GM19023 (cell line): ENCODE measurements at regions not wholly inside any gene's neighbourhood (a gene's known extent, or its start where the extent isn't known, plus 50 kb on each side); places are given as distances from the start of the nearest gene placed in this dataset.

Experiments used
- ATAC-seq: cut with Tn5 transposase; IDR thresholded peaks from one replicate; pipeline ENCODE4 v1.9.1; 2021; ENCODE audit warnings: mild to moderate bottlenecking, moderate library complexity; ENCODE audit not compliant: unreplicated experiment

- ATAC-seq = no peak
Measured at GRCh38 chr2:18209934-18210639, 331.6 kb downstream of the KCNS3 start.

GRCh38 chr2:18208956-18209355, 330.5 kb downstream of the KCNS3 start:
- no peak for ATAC-seq

- no peak for ATAC-seq
Measured at GRCh38 chr2:18200771-18201170, 322.3 kb downstream of the KCNS3 start.

- no peak for ATAC-seq
Measured at GRCh38 chr2:18198677-18199076, 320.2 kb downstream of the KCNS3 start.

- ATAC-seq = no peak
Measured at GRCh38 chr2:18194161-18194560, 315.7 kb downstream of the KCNS3 start.

- no peak for ATAC-seq
Measured at GRCh38 chr2:18186816-18187613, 308.5 kb downstream of the KCNS3 start.

GRCh38 chr2:18182861-18183260, 304.4 kb downstream of the KCNS3 start:
- ATAC-seq = no peak

GRCh38 chr2:18180912-18181311, 302.4 kb downstream of the KCNS3 start:
- no peak for ATAC-seq

GRCh38 chr2:18180031-18180610, 301.7 kb downstream of the KCNS3 start:
- no peak for ATAC-seq

- peak; percentile 96 for ATAC-seq
Measured at GRCh38 chr2:18178736-18179349, 300.4 kb downstream of the KCNS3 start.

- ATAC-seq = no peak
Measured at GRCh38 chr2:18176679-18177215, 298.3 kb downstream of the KCNS3 start.

GRCh38 chr2:18172607-18173006, 294.1 kb downstream of the KCNS3 start:
- ATAC-seq = no peak

- no peak for ATAC-seq
Measured at GRCh38 chr2:18171191-18172139, 293.0 kb downstream of the KCNS3 start.

- ATAC-seq = no peak
Measured at GRCh38 chr2:18170642-18171041, 292.2 kb downstream of the KCNS3 start.

GRCh38 chr2:18169893-18170175, 291.4 kb downstream of the KCNS3 start:
- no peak for ATAC-seq

- no peak for ATAC-seq
Measured at GRCh38 chr2:18169121-18169892, 290.8 kb downstream of the KCNS3 start.

- no peak for ATAC-seq
Measured at GRCh38 chr2:18167871-18168270, 289.4 kb downstream of the KCNS3 start.

- no peak for ATAC-seq
Measured at GRCh38 chr2:18161681-18162080, 283.2 kb downstream of the KCNS3 start.

GRCh38 chr2:18159896-18160295, 281.4 kb downstream of the KCNS3 start:
- no peak for ATAC-seq

GRCh38 chr2:18156421-18156820, 278.0 kb downstream of the KCNS3 start:
- ATAC-seq = no peak
